Adipose tissue (tissue), 3 donors: ENCODE measurements at regions not wholly inside any gene's neighbourhood (a gene's known extent, or its start where the extent isn't known, plus 50 kb on each side); places are given as distances from the start of the nearest gene placed in this dataset.
"Not testable (repeated sequence)": the region's sequence is repeated elsewhere in the genome, so short reads cannot be mapped to it uniquely, and the experiment has no call there.

Experiments used
- H3K27ac ChIP-seq: one replicate; pipeline ENCODE4 v1.5.1; 2013; ENCODE audit warnings: low read depth, low read length
- whole genome bisulfite sequencing, 3 donors: extraction: QIAGEN DNeasy Blood & Tissue Kit; methylation state at CpG; one replicate each; pipeline ENCODE4 v1.1.7; 2013; 5-methylcytosine and 5-hydroxymethylcytosine counted together
- donor health status: healthy with polysubstance abuse.
- donor health status: Bipolar disorder and iron deficiency.
- donor health status: healthy.

GRCh38 chr14:106355007-106355791 is 828.8 kb downstream of the TMEM121 start:
- WGBS, 3 donors, result 33 to 42% (median 35%) methylated on average over 6 to 7 of the region's 8 CpGs
- H3K27ac ChIP-seq, result not testable (repeated sequence)

DNA sequence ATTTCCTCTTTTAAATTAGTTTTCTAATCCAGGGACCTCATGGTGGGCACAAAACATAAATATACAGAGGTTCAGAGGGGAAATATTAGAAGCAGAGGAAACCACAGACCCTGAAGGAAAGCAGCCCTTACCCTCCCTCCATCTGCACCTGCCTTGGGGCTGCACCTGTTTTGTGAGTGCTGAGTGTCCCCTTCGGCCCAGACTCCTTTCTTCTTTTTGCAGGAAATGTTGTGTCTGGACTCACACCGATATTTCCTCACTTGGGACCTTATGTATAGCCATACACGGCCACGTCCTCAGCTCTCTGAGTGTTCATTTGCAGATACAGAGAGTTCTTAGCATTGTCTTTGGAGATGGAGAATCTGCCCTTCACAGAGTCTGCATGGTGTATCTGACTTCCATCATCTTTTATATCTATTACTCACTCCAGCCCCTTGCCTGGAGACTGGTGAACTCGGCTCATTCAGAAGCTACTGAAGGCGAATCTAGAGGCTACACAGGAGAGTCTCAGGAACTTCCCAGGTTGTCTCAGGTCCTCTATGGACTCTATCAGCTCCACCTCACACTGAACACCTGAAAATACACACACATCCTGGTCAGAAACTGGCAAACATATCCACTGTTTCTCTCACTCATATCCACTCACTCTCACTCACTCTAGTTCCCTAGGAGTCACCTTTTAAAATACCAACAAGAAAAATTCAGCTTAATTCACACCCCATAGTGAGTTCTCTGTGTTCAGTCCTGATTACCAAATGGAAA is 829.7 kb downstream of the TMEM121 start:
- WGBS, 3 donors, result 41 to 46% (median 41%) methylated on average over 6 of the region's 6 CpGs
- H3K27ac ChIP-seq, result not testable (repeated sequence)

DNA sequence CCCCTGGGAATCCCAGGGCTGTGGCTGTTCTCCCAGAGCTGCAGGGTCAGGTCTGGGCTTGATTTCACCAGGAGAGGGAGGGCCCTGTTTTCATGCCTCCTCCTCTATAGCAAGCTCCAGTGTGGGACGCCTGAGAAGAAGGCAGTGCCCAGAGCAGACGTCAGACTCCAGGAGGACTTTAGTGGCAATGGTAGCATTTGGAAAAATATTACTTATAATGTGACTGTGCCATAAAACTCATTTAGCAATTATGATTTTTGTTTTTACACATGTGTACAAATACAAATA is 830.2 kb downstream of the TMEM121 start:
- WGBS, 3 donors, result 23 to 65% (median 58%) methylated on average over 2 of the region's 2 CpGs
- H3K27ac ChIP-seq, result not testable (repeated sequence)

DNA sequence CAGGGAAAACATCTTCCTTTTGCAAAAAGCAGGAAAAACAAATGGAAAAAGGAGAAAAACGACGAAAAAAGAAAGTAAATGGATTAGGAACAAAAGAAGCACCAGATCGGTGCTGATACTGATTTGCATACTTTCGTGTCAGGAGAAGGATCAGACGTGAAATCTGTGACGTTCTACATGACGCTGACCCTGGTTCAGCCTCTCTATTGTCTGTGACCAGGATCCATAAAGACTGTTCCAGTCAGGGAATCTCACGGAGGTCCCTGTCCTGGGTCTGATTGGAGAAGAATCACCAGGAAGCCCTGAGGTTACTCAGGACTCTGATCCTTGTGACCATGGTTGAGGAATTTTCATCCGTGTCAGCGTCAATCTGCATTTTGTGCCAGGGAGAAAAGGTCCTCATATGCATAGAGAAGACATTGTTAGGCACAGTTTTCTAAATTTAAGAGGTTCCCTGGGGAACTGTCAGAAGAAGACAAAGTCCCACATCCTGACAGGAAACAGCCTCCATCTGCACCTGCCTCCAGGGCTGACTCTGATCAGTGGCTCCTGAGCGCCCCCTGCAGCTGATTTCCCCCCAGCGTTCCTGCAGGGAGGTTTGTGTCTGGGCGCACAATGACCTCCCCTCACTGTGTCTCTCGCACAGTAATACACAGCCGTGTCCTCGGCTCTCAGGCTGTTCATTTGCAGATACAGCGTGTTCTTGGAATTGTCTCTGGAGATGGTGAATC is 832.9 kb downstream of the TMEM121 start:
- 47 to 54% (median 50%) methylated on average over 17 of the region's 17 CpGs for WGBS, 3 donors
- not testable (repeated sequence) for H3K27ac ChIP-seq

- H3K27ac ChIP-seq, result not testable (repeated sequence)
- 38 to 68% (median 47%) methylated on average over 2 of the region's 4 CpGs for WGBS, 3 donors
Observed at GRCh38 chr14:106365371-106365770, 839.0 kb downstream of the TMEM121 start.

DNA sequence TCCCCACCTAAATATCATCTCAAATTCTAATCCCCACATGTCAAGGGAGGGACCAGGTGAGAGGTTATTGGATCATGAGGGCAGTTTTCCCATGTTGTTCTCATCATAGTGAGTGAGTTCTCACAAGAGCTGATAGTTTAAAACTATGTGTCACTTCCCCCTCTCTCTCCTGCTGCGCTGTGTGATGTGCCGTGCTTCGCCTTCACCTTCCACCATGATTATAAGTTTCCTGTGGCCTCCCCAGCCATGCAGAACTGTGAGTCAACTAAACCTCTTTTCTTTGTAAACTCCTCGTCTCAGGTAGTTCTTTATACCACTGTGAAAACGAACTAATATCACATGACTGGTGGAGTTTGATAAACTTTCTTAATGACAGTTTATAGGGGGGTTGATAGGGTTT is 839.5 kb downstream of the TMEM121 start:
- WGBS, 3 donors, result 31 to 60% (median 53%) methylated on average over 4 to 5 of the region's 5 CpGs
- H3K27ac ChIP-seq, result not testable (repeated sequence)

DNA sequence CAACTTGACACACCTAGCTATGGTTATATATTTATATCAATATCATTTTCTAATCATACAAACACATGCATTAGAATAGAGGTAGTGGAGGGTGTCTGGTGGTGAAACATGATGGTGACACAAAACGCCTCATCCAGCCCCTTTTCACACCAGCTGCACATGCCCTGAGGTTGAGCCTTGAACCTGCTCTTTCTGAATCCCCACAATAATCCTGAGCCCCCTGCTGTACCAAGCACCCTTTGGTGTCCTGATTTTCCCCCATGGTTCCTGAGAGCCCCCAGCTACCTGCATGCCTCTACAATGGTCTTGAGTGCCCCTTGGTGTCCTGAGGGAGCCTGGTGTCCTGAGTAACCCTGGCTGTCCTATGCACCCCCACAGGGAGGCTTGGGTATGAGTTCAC is 840.6 kb downstream of the TMEM121 start:
- 23 to 55% methylated on average over 1 of the region's 1 CpG; no CpG with 5 or more reads in 1 of the 3 donors for WGBS, 3 donors
- not testable (repeated sequence) for H3K27ac ChIP-seq

DNA sequence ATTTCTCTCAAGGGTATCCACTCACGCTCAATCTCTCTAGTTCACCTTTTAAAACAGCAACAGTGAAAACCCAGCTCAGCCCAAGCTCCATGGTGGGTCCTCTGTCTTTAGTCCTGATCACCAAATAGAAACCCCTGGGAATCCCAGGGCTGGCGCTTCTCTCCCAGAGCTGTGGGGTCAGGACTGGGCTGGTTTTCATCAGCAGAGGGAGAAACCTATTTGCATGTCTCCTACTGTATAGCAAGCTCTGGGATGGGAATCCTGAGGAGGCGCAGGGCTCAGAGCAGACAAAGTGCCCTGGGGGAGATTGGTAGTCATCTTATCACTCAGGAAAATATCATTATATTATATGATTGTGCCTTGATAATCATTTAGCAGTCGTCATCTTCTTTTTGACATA is 843.1 kb downstream of the TMEM121 start:
- H3K27ac ChIP-seq, result not testable (repeated sequence)
- 33 to 65% (median 56%) methylated on average over 3 of the region's 4 CpGs for WGBS, 3 donors

GRCh38 chr14:106372870-106373652 is 846.7 kb downstream of the TMEM121 start:
- H3K27ac ChIP-seq, result no peak overlapping the region
- 17 to 20% (median 19%) methylated on average over 16 to 17 of the region's 17 CpGs for WGBS, 3 donors

GRCh38 chr14:106373653-106374110 is 847.3 kb downstream of the TMEM121 start:
- WGBS, 3 donors, result 41 to 46% (median 43%) methylated on average over 13 of the region's 13 CpGs
- not testable (repeated sequence) for H3K27ac ChIP-seq

- no peak overlapping the region for H3K27ac ChIP-seq
- 53 to 88% (median 74%) methylated on average over 1 of the region's 1 CpG for WGBS, 3 donors
Observed at GRCh38 chr14:106377432-106377831, 851.0 kb downstream of the TMEM121 start.

- H3K27ac ChIP-seq, result no peak overlapping the region
- 2 to 11% (median 7%) methylated on average over 3 of the region's 3 CpGs for WGBS, 3 donors
Observed at GRCh38 chr14:106378191-106378590, 851.8 kb downstream of the TMEM121 start.

GRCh38 chr14:106380740-106381139 is 854.4 kb downstream of the TMEM121 start:
- WGBS, 3 donors, result 38 to 73% (median 69%) methylated on average over 2 of the region's 2 CpGs
- H3K27ac ChIP-seq, result no peak overlapping the region

- H3K27ac ChIP-seq, result not testable (repeated sequence)
- 63 to 72% (median 67%) methylated on average over 9 of the region's 9 CpGs for WGBS, 3 donors
Observed at GRCh38 chr14:106389186-106389585, 862.8 kb downstream of the TMEM121 start.

GRCh38 chr14:106390401-106390800 is 864.0 kb downstream of the TMEM121 start:
- no peak overlapping the region for H3K27ac ChIP-seq
- 80 to 93% (median 90%) methylated on average over 6 of the region's 6 CpGs for WGBS, 3 donors

- WGBS, 3 donors, result 60 to 80% (median 76%) methylated on average over 6 of the region's 6 CpGs
- no peak overlapping the region for H3K27ac ChIP-seq
Observed at GRCh38 chr14:106390947-106391346, 864.6 kb downstream of the TMEM121 start.

- WGBS, 3 donors, result 46 to 79% (median 61%) methylated on average over 2 of the region's 2 CpGs
- H3K27ac ChIP-seq, result no peak overlapping the region
Observed at GRCh38 chr14:106393742-106394141, 867.4 kb downstream of the TMEM121 start.

GRCh38 chr14:106395456-106396050 is 869.2 kb downstream of the TMEM121 start:
- WGBS, 3 donors, result 44 to 61% (median 58%) methylated on average over 5 of the region's 5 CpGs
- H3K27ac ChIP-seq, result no peak overlapping the region
